ENCODE measurements at regions not wholly inside any gene's neighbourhood (a gene's known extent, or its start where the extent isn't known, plus 50 kb on each side); places are given as distances from the start of the nearest gene placed in this dataset.

- H3K4me3 ChIP-seq (ENCODE audit: low read depth, low read length) = no peak overlapping the region
- DNase-seq (ENCODE audit: low read depth) = no peak
- TF ChIP-seq CTCF (IDR thresholded peaks at IDR 0.05; ENCODE audit: control insufficient read depth, extremely low read depth, insufficient read depth) = no peak
These were observed 152.8 kb downstream of the LRIG3 start for GRCh38 chr12:58767496-58767895.

- TF ChIP-seq CTCF (IDR thresholded peaks at IDR 0.05; ENCODE audit: control insufficient read depth, extremely low read depth, insufficient read depth) = no peak
- no peak overlapping the region for H3K4me3 ChIP-seq (ENCODE audit: low read depth, low read length)
- DNase-seq (ENCODE audit: low read depth) = no peak
These were observed 146.3 kb downstream of the LRIG3 start for GRCh38 chr12:58773986-58774385.

- no peak overlapping the region for H3K4me3 ChIP-seq (ENCODE audit: low read depth, low read length)
- TF ChIP-seq CTCF (IDR thresholded peaks at IDR 0.05; ENCODE audit: control insufficient read depth, extremely low read depth, insufficient read depth) = no peak
- no peak for DNase-seq (ENCODE audit: low read depth)
These were observed 145.6 kb downstream of the LRIG3 start for GRCh38 chr12:58774731-58775130.

DNA sequence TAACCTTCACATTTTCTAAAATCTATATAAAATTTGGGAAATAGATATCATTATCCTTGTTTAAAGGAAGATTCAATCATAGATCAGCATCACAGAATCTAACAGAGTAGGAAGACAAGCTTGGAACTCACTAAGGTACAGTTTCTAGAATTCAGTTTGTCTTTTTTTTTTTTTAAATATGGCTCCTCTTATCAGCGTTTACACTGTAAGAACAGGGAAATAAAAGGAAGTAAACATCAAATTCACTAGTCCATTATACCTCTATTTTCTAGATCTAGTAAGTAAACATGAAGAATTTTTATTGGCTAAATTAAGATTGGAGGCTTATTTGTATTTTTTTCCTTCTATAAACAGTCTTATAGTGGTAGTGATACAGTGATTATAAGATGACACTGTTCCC, 144.9 kb downstream of the LRIG3 start:
- DNase-seq (ENCODE audit: low read depth) = peak; percentile 31
- no peak overlapping the region for H3K4me3 ChIP-seq (ENCODE audit: low read depth, low read length)
- TF ChIP-seq CTCF (IDR thresholded peaks at IDR 0.05; ENCODE audit: control insufficient read depth, extremely low read depth, insufficient read depth) = no peak

DNA sequence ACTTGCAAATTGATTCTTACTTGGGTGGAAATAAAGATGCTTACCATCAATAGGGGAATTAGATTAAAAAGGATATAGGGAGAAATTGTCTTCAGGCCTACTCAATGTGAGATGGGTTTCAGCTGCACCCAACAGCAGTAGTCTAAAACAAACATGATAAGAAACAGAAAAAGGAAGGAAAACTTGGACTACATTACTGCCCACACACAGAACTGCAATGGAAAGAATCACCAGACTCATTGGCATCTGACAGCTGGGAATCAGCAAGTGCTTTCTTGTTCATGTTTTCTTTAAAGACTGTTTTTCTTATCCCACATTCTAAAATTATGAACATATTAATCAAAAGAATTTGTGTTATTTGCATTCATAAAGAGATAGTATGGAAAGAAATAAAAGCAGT, 144.2 kb downstream of the LRIG3 start:
- no peak for TF ChIP-seq CTCF (IDR thresholded peaks at IDR 0.05; ENCODE audit: control insufficient read depth, extremely low read depth, insufficient read depth)
- H3K4me3 ChIP-seq (ENCODE audit: low read depth, low read length) = no peak overlapping the region
- DNase-seq (ENCODE audit: low read depth) = no peak

DNA sequence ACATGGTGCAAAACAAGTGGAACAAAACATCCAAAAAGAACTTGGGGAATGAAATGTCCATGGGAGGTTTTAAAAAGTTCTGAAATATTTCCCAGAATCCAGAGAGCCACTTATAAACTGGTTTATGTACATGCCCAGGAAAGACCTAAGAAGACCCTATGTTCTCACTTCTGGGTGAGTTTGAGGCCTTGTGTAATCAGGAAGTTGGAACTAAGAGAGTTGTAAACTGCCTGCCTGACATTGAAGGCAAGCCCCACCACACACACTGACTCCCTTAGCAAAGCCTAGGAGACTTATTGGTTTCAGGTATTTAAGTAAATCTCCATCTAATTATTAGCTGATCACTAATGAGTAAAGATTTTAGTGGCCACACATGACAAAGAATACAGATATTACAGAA, 142.5 kb downstream of the LRIG3 start:
- no peak for DNase-seq (ENCODE audit: low read depth)
- no peak for TF ChIP-seq CTCF (IDR thresholded peaks at IDR 0.05; ENCODE audit: control insufficient read depth, extremely low read depth, insufficient read depth)
- no peak overlapping the region for H3K4me3 ChIP-seq (ENCODE audit: low read depth, low read length)

DNA sequence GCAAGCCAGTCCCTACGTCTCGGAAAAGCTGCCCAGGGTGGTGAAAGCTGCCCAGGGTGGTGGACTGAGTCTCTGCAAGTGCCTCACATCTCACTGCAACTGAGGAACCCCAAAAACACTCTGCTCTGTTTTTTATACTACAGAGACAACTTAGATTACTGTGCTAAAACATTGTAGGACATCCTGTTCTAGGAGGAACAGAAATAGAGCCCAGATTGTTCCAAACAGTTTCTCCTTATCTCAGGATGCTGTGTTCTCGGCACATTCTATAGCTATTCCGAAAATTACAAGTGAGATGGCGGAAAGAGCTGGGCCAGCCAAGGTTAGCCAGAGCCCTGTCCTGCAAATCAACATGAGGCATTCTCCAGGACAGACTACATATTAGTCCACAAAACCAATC, 138.7 kb downstream of the LRIG3 start:
- no peak overlapping the region for H3K4me3 ChIP-seq (ENCODE audit: low read depth, low read length)
- no peak for TF ChIP-seq CTCF (IDR thresholded peaks at IDR 0.05; ENCODE audit: control insufficient read depth, extremely low read depth, insufficient read depth)
- no peak for DNase-seq (ENCODE audit: low read depth)
